Activated gamma-delta T cell (primary cell): ENCODE measurements at regions not wholly inside any gene's neighbourhood (a gene's known extent, or its start where the extent isn't known, plus 50 kb on each side); places are given as distances from the start of the nearest gene placed in this dataset.

Experiments used
- DNase-seq: peaks from one replicate; lab custom pipeline; 2025; lab: John Stamatoyannopoulos, UW

- no peak for DNase-seq
These were observed 104.6 kb upstream of the HSD17B12 start for GRCh38 chr11:43575913-43576310.

GRCh38 chr11:43576320-43576802 lies 104.2 kb upstream of the HSD17B12 start:
- no peak for DNase-seq

GRCh38 chr11:43576803-43577521 lies 103.6 kb upstream of the HSD17B12 start:
- no peak for DNase-seq

GRCh38 chr11:43577566-43578264 lies 102.8 kb upstream of the HSD17B12 start:
- DNase-seq: no peak

- no peak for DNase-seq
These were observed 102.0 kb upstream of the HSD17B12 start for GRCh38 chr11:43578346-43579170.

GRCh38 chr11:43579171-43579918 lies 101.2 kb upstream of the HSD17B12 start:
- no peak for DNase-seq

GRCh38 chr11:43579919-43580276 lies 100.6 kb upstream of the HSD17B12 start:
- no peak for DNase-seq

GRCh38 chr11:43580735-43581369 lies 99.7 kb upstream of the HSD17B12 start:
- no peak for DNase-seq

GRCh38 chr11:43581370-43582023 lies 99.0 kb upstream of the HSD17B12 start:
- DNase-seq: no peak

- no peak for DNase-seq
These were observed 98.3 kb upstream of the HSD17B12 start for GRCh38 chr11:43582024-43582862.

GRCh38 chr11:43582863-43583462 lies 97.6 kb upstream of the HSD17B12 start:
- DNase-seq: no peak

- no peak for DNase-seq
These were observed 97.0 kb upstream of the HSD17B12 start for GRCh38 chr11:43583548-43583947.

- no peak for DNase-seq
These were observed 94.5 kb upstream of the HSD17B12 start for GRCh38 chr11:43585877-43586608.

GRCh38 chr11:43589601-43590250 lies 90.8 kb upstream of the HSD17B12 start:
- DNase-seq: no peak

- no peak for DNase-seq
These were observed 79.0 kb upstream of the HSD17B12 start for GRCh38 chr11:43601511-43601910.

GRCh38 chr11:43602670-43603069 lies 77.9 kb upstream of the HSD17B12 start:
- no peak for DNase-seq

- DNase-seq: no peak
These were observed 66.3 kb upstream of the HSD17B12 start for GRCh38 chr11:43614214-43614613.

GRCh38 chr11:43619863-43620505 lies 60.6 kb upstream of the HSD17B12 start:
- DNase-seq: no peak
